ENCODE measurements at regions not wholly inside any gene's neighbourhood (a gene's known extent, or its start where the extent isn't known, plus 50 kb on each side); places are given as distances from the start of the nearest gene placed in this dataset.

- 0% methylated on average over 4 of the region's 4 CpGs for WGBS (ENCODE audit: missing lambda C conversion rate)
- FAIRE-seq (no peak), DNase-seq (ENCODE audit: low read depth in 1 of 2, low spot score in 1 of 2) (peak; percentile 8 to 57), ATAC-seq (peak; percentile 66 to 85; a peak in 5 of 6 replicates)
- TF ChIP-seq HOXA7 (CRISPR knock-in tag; IDR thresholded peaks at IDR 0.05) (no peak), HMGXB4 (CRISPR knock-in tag; IDR thresholded peaks at IDR 0.05; ENCODE audit: borderline replicate concordance) (no peak), CTCF (IDR thresholded peaks at IDR 0.05) (peak; percentile 65), RAD21 (conservative IDR thresholded peaks at IDR 0.05 in 1 of 2, IDR thresholded peaks at IDR 0.05 in 1 of 2) (peak; percentile 52 to 67), NR3C1 (IDR thresholded peaks at IDR 0.05) (no peak), SMC3 (IDR thresholded peaks at IDR 0.05) (peak; percentile 44)
- CTCF ChIA-PET: interaction anchor here (0.7 to 2.0 kb wide), 9 partner anchors 10 to 243 kb away, joined by 3 to 9 read pairs (median 4); no protein-coding TSS in a partner anchor
- no peaks in the 10 kb centered on the region for H3K9me3 ChIP-seq
- H3K4me2 ChIP-seq: no peak overlapping the region
- no peak overlapping the region for H3K4me3 ChIP-seq
- H3K27ac ChIP-seq: no peak overlapping the region
- H3K4me1 ChIP-seq: no peaks in the 10 kb centered on the region
- POLR2A ChIA-PET: no interaction called here
These were observed 133.3 kb downstream of the ELOVL4 start for GRCh38 chr6:79813854-79814709.

GRCh38 chr6:79813143-79813850 is 134.1 kb downstream of the ELOVL4 start:
- no peaks in the 10 kb centered on the region for H3K4me1 ChIP-seq
- no peak overlapping the region for H3K27ac ChIP-seq
- H3K4me3 ChIP-seq: no peak overlapping the region
- CTCF ChIA-PET: interaction anchor here (0.8 to 2.0 kb wide), 8 partner anchors 11 to 243 kb away, joined by 3 to 9 read pairs (median 4); no protein-coding TSS in a partner anchor
- TF ChIP-seq HOXB5 (CRISPR knock-in tag; IDR thresholded peaks at IDR 0.05) (no peak), MAFK (IDR thresholded peaks at IDR 0.05; ENCODE audit: partially characterized antibody) (peak; percentile 30)
- H3K4me2 ChIP-seq: no peak overlapping the region
- ATAC-seq: no peak
- POLR2A ChIA-PET: no interaction called here
- no peaks in the 10 kb centered on the region for H3K9me3 ChIP-seq
- FAIRE-seq: no peak
- 80% methylated on average over 2 of the region's 2 CpGs for WGBS (ENCODE audit: missing lambda C conversion rate)
- DNase-seq (ENCODE audit: low read depth in 1 of 2, low spot score in 1 of 2): no peak

GRCh38 chr6:79812195-79812594 is 135.2 kb downstream of the ELOVL4 start:
- H3K4me1 ChIP-seq: no peaks in the 10 kb centered on the region
- no peak for TF ChIP-seq HMGXB4 (CRISPR knock-in tag; IDR thresholded peaks at IDR 0.05; ENCODE audit: borderline replicate concordance)
- TF ChIP-seq REST (IDR thresholded peaks at IDR 0.05): no peak
- TF ChIP-seq GATA3 (IDR thresholded peaks at IDR 0.05; ENCODE audit: borderline replicate concordance): no peak
- TF ChIP-seq CHD4 (IDR thresholded peaks at IDR 0.05; ENCODE audit: borderline replicate concordance): no peak
- TF ChIP-seq RAD21 (conservative IDR thresholded peaks at IDR 0.05 in 1 of 2, IDR thresholded peaks at IDR 0.05 in 1 of 2): no peak
- TF ChIP-seq FOXS1 (CRISPR knock-in tag; IDR thresholded peaks at IDR 0.05): no peak
- TF ChIP-seq HOXB13 (CRISPR knock-in tag; IDR thresholded peaks at IDR 0.05; ENCODE audit: low read depth): no peak
- TF ChIP-seq HOXB5 (CRISPR knock-in tag; IDR thresholded peaks at IDR 0.05): no peak
- no peak for TF ChIP-seq FOSB (CRISPR knock-in tag; IDR thresholded peaks at IDR 0.05)
- no peak for TF ChIP-seq BHLHE40 (IDR thresholded peaks at IDR 0.05; ENCODE audit: low read depth, low read length)
- no peak for TF ChIP-seq NR3C1 (IDR thresholded peaks at IDR 0.05)
- H3K9me3 ChIP-seq: no peaks in the 10 kb centered on the region
- FAIRE-seq (no peak), ATAC-seq (no peak), DNase-seq (ENCODE audit: low read depth in 1 of 2, low spot score in 1 of 2) (no peak)
- H3K27ac ChIP-seq: no peak overlapping the region
- POLR2A ChIA-PET: no interaction called here
- no peak overlapping the region for H3K4me3 ChIP-seq
- no peak overlapping the region for H3K4me2 ChIP-seq
- CTCF ChIA-PET: no interaction called here
- 46% methylated on average over 6 of the region's 8 CpGs for WGBS (ENCODE audit: missing lambda C conversion rate)
